Kidney tubule cell (primary cell): ENCODE measurements at regions not wholly inside any gene's neighbourhood (a gene's known extent, or its start where the extent isn't known, plus 50 kb on each side); places are given as distances from the start of the nearest gene placed in this dataset.
"Not testable (repeated sequence)": the region's sequence is repeated elsewhere in the genome, so short reads cannot be mapped to it uniquely, and the experiment has no call there.

Experiments used
- DNase-seq: peaks from one replicate; pipeline ENCODE4 v3.0.0-alpha.2; 2018; ENCODE audit warnings: low spot score

DNA sequence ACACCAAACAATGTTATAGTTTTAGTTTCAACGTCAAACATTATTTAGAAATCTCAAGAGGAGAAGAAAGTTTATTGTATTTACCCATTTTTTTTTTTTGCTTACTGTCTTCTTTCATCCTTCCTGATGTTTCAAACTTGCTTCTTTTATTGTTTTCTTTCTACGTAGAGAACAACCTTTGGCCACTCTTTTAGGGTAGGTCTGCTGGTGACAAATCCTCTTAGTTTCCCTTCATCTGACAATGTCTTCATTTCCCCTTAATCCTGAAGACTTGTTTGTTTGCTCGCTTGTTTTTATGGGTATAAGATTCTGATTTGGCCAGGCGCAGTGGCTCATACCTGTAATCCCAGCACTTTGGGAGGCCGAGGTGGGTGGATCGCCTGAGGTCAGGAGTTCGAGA lies 89.1 kb downstream of the RHOU start:
- DNase-seq = no peak

- DNase-seq = no peak
These were observed 89.8 kb downstream of the RHOU start for GRCh38 chr1:228825041-228825440.

- peak; percentile 43 for DNase-seq
These were observed 90.7 kb downstream of the RHOU start for GRCh38 chr1:228825840-228826484.

GRCh38 chr1:228827019-228827418 lies 91.7 kb downstream of the RHOU start:
- DNase-seq = no peak

DNA sequence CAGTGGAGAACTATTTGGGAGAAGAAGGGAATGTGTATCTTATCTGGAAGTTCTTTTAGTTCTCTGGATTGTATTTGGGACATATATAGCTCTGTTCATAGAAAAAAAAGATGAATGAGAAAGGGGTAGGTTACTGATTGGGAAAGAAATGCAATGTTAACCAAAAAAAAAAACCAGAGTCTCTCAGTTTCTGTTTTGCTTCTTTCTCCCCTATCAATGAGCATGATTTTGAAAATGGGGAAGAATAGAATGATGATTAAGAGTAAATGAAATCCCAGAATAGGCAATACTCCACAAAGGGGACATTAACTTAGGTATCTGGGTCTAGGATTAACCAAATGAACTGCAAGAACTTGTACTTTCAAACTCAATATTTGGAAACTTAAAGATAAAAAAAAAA lies 92.9 kb downstream of the RHOU start:
- no peak for DNase-seq

GRCh38 chr1:228830185-228830953 lies 95.1 kb downstream of the RHOU start:
- no peak for DNase-seq

DNA sequence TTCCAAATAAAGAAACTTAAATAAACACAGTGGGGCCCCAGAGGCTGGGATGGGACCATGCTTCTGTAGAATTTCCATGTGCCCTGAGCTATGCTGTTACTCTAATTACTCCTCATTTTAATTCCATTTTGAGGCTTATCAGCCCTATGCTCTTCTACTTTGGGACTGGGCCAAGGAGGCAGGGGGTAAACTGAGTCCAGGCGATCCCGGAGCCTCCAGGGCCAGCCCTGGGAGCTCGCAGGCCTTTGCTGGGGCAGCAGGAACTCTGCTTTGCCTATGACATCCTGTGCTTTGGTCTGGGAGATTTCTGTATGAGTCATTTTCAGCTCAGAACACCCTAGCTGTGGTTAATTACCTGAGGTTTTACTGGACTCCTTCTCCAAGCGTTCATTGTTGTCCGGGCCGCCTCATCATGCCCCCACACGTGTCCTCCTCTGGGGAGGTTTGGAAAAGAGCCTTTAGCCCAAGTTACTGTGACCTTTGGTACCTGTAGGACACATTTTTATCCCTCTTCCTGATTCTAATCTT lies 95.7 kb downstream of the RHOU start:
- peak; percentile 87 for DNase-seq

GRCh38 chr1:228833911-228834688 lies 98.8 kb downstream of the RHOU start:
- DNase-seq = no peak

DNA sequence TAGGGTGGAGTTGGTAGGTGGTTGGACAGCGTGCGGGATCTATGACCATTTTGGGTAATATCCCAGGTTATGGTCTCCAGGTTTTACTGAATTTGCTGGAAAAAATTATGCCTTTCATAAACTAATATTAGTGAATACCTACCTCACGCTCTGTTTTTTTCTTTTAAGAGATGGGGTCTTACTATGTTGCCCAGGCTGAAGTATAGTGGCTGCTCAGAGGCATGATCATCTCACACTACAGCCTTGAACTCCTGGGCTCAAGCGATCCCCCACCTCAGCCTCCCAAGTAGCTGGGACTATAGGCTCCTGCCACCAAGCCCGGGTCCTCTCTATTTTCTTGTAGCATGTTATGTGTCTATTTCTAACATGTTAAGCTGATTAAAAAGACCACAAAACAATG lies 100.2 kb downstream of the RHOU start:
- no peak for DNase-seq

- DNase-seq = peak; percentile 28
These were observed 100.6 kb downstream of the RHOU start for GRCh38 chr1:228835911-228836310.

DNA sequence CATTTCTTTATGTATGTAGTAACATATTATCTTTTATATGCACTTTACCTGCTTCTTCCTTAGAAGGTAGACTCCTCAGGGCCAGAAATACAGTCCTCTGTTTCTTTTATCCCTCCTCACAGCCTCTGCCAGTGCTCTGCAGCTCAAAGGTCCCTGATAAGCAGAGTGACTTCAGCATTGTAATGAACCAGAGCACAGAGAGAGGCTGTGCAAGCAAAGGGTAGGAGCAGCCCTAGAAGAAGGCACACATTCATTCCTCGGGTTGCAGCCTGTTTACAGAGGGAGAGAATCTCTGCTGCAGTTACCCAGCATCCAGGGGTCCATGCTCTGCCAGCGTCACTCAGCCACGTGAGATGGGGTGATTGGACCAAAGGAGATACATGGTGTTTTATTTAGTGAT lies 101.1 kb downstream of the RHOU start:
- no peak for DNase-seq

- no peak for DNase-seq
These were observed 101.8 kb downstream of the RHOU start for GRCh38 chr1:228837032-228837431.

DNA sequence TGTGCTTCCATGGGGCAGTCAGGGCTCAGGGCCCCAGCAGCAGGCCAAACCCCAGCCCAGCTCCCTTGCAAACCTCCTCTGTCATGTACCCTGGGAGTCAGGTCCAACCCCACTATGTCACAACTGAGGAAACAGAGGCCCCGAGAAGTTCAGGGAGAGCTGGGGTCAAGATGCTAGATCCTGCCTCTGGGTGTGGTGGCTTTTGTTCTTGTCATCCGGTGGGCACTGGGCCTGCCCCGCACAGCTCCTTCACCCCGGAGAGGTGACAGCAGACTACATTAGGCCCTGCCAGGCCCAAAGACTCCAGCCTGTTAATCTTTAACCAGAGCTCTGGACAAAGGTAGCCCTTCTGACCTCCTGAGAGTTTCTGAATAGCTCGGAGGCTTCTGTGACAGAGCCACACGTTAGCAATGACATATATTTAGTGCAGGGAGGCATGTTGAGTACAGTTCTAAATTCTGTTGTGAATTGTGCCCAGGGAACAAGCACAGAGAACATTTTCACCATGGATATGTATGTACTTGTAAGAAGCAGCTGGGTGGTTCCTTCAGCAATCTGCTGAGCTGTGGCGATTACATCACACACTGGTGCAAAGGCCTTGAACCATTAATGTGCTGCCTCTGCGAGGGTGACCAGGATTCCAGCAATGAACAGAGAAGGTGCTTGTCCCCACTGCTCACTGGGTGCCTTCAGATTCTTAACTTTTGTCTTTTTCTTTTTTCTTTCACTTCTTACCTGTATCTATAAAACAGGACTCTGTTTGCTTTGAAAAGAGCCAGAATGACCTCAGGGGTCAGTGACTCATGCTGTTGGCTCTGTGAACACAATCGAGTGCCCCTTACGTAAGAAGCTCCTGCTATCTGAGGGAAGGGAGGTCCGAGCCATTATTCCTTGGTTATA lies 102.8 kb downstream of the RHOU start:
- peak; percentile 93 for DNase-seq

GRCh38 chr1:228838717-228839500 lies 103.6 kb downstream of the RHOU start:
- DNase-seq = no peak

GRCh38 chr1:228839656-228840055 lies 104.4 kb downstream of the RHOU start:
- no peak for DNase-seq

GRCh38 chr1:228841632-228842031 lies 106.4 kb downstream of the RHOU start:
- no peak for DNase-seq

- DNase-seq = peak; percentile 84
These were observed 107.0 kb downstream of the RHOU start for GRCh38 chr1:228842094-228842775.

GRCh38 chr1:228845101-228845500 lies 109.8 kb downstream of the RHOU start:
- DNase-seq = no peak

GRCh38 chr1:228846952-228847351 lies 111.7 kb downstream of the RHOU start:
- DNase-seq = no peak

- not testable (repeated sequence) for DNase-seq
These were observed 112.2 kb downstream of the RHOU start for GRCh38 chr1:228847451-228847850.
